Hepatocyte (in vitro differentiated cells): ENCODE measurements at regions not wholly inside any gene's neighbourhood (a gene's known extent, or its start where the extent isn't known, plus 50 kb on each side); places are given as distances from the start of the nearest gene placed in this dataset.

Experiments
- DNase-seq: peaks from one replicate; pipeline ENCODE4 v3.0.0-alpha.2; 2016; ENCODE audit warnings: low spot score
- H2AFZ ChIP-seq: fragments of 200-600 bp; sonication (generic); 2 replicates; pipeline ENCODE4 v1.6.0; 2016; ENCODE audit warnings: antibody characterized with exemption, mild to moderate bottlenecking
- H3K27ac ChIP-seq: fragments of 200-600 bp; sonication (generic); 2 replicates; pipeline ENCODE4 v1.5.1; 2016; ENCODE audit warnings: mild to moderate bottlenecking
- H3K27me3 ChIP-seq: fragments of 200-600 bp; sonication (generic); 2 replicates; pipeline ENCODE4 v1.6.1; 2016
- H3K36me3 ChIP-seq: fragments of 200-600 bp; sonication (generic); replicated peaks from 2 replicates; pipeline ENCODE4 v1.5.1; 2016; ENCODE audit warnings: low read depth; ENCODE audit not compliant: insufficient read depth
- H3K4me1 ChIP-seq: fragments of 200-600 bp; sonication (generic); 2 replicates; pipeline ENCODE4 v1.5.1; 2016; ENCODE audit warnings: mild to moderate bottlenecking, moderate library complexity; ENCODE audit not compliant: insufficient read depth
- H3K4me2 ChIP-seq: fragments of 200-600 bp; sonication (generic); 2 replicates; pipeline ENCODE4 v1.6.0; 2016
- H3K4me3 ChIP-seq: fragments of 200-600 bp; sonication (generic); 2 replicates; pipeline ENCODE4 v1.5.1; 2016; ENCODE audit warnings: mild to moderate bottlenecking
- H3K79me2 ChIP-seq: fragments of 200-600 bp; sonication (generic); 2 replicates; pipeline ENCODE4 v1.6.0; 2017; ENCODE audit warnings: mild to moderate bottlenecking
- H3K9me2 ChIP-seq: fragments of 200-600 bp; sonication (generic); replicated peaks from 2 replicates; pipeline ENCODE4 v1.6.0; 2017; ENCODE audit warnings: mild to moderate bottlenecking; ENCODE audit not compliant: insufficient read depth
- H3K9me3 ChIP-seq: fragments of 200-600 bp; sonication (generic); 2 replicates; pipeline ENCODE4 v1.5.1; 2016; ENCODE audit warnings: low read depth, mild to moderate bottlenecking
- H4K20me1 ChIP-seq: fragments of 200-600 bp; sonication (generic); 2 replicates; pipeline ENCODE4 v1.6.0; 2016; ENCODE audit warnings: mild to moderate bottlenecking; ENCODE audit not compliant: insufficient read depth, poor library complexity, severe bottlenecking
- CTCF ChIP-seq: fragments of 200-600 bp; sonication (generic); IDR thresholded peaks from 2 replicates; pipeline ENCODE4 v1.5.1; 2016; ENCODE audit warnings: antibody characterized with exemption, mild to moderate bottlenecking; ENCODE audit not compliant: poor library complexity
- EZH2 ChIP-seq: fragments of 200-600 bp; sonication (generic); IDR thresholded peaks from 2 replicates; pipeline ENCODE4 v1.6.1; 2016; ENCODE audit warnings: antibody characterized with exemption, mild to moderate bottlenecking, borderline replicate concordance
- EZH2phosphoT487 ChIP-seq: fragments of 200-600 bp; sonication (generic); IDR thresholded peaks from one replicate; pipeline ENCODE4 v1.6.1; 2018; ENCODE audit warnings: antibody characterized with exemption, mild to moderate bottlenecking, low read depth, moderate library complexity; ENCODE audit not compliant: unreplicated experiment, severe bottlenecking
- WGBS: methylation state at CpG from one replicate; pipeline ENCODE4 v1.1.6; 2016; ENCODE audit warnings: low lambda C conversion rate; ENCODE audit errors: missing lambda C conversion rate; 5-methylcytosine and 5-hydroxymethylcytosine counted together

- TF ChIP-seq EZH2 (no peak), EZH2phosphoT487 (no peak), CTCF (no peak)
- Histone ChIP-seq H3K27me3 (no peaks in the 10 kb centered on the region), H3K4me3 (no peak overlapping the region), H3K36me3 (no peaks in the 10 kb centered on the region), H3K4me1 (no peaks in the 10 kb centered on the region), H3K79me2 (no peaks in the 10 kb centered on the region), H3K9me2 (no peaks in the 10 kb centered on the region), H3K27ac (no peak overlapping the region), H3K4me2 (no peak overlapping the region), H3K9me3 (no peaks in the 10 kb centered on the region), H2AFZ (no peak overlapping the region), H4K20me1 (no peaks in the 10 kb centered on the region)
- DNase-seq: no peak
- 86% methylated on average over 3 of the region's 3 CpGs for WGBS
Measured at GRCh38 chr5:148927307-148927946, 101.0 kb downstream of the ADRB2 start.

GRCh38 chr5:148928141-148928540 lies 101.7 kb downstream of the ADRB2 start:
- Histone ChIP-seq H3K27me3 (no peaks in the 10 kb centered on the region), H2AFZ (no peak overlapping the region), H3K4me1 (no peaks in the 10 kb centered on the region), H3K36me3 (no peaks in the 10 kb centered on the region), H3K9me2 (no peaks in the 10 kb centered on the region), H3K79me2 (no peaks in the 10 kb centered on the region), H3K4me2 (no peak overlapping the region), H3K4me3 (no peak overlapping the region), H3K27ac (no peak overlapping the region), H3K9me3 (no peaks in the 10 kb centered on the region), H4K20me1 (no peaks in the 10 kb centered on the region)
- DNase-seq: no peak
- TF ChIP-seq EZH2 (no peak), EZH2phosphoT487 (no peak)

GRCh38 chr5:148931453-148932057 lies 105.1 kb downstream of the ADRB2 start:
- Histone ChIP-seq H4K20me1 (no peaks in the 10 kb centered on the region), H3K9me2 (no peaks in the 10 kb centered on the region), H2AFZ (no peak overlapping the region), H3K4me3 (no peak overlapping the region), H3K4me1 (no peaks in the 10 kb centered on the region), H3K4me2 (no peak overlapping the region), H3K79me2 (no peaks in the 10 kb centered on the region), H3K27me3 (no peaks in the 10 kb centered on the region), H3K36me3 (no peaks in the 10 kb centered on the region), H3K27ac (no peak overlapping the region), H3K9me3 (no peaks in the 10 kb centered on the region)
- no peak for TF ChIP-seq EZH2phosphoT487
- TF ChIP-seq EZH2: no peak
- no peak for TF ChIP-seq CTCF
- no peak for DNase-seq

GRCh38 chr5:148932355-148932935 lies 106.0 kb downstream of the ADRB2 start:
- no peak overlapping the region for H3K4me2 ChIP-seq
- H4K20me1 ChIP-seq: no peaks in the 10 kb centered on the region
- WGBS: 69% methylated on average over 4 of the region's 4 CpGs
- H2AFZ ChIP-seq: no peak overlapping the region
- TF ChIP-seq EZH2phosphoT487: no peak
- TF ChIP-seq CTCF: no peak
- TF ChIP-seq EZH2: no peak
- no peaks in the 10 kb centered on the region for H3K9me2 ChIP-seq
- H3K27me3 ChIP-seq: no peaks in the 10 kb centered on the region
- H3K79me2 ChIP-seq: no peaks in the 10 kb centered on the region
- no peaks in the 10 kb centered on the region for H3K4me1 ChIP-seq
- DNase-seq: no peak
- no peaks in the 10 kb centered on the region for H3K36me3 ChIP-seq
- no peak overlapping the region for H3K4me3 ChIP-seq
- H3K9me3 ChIP-seq: no peaks in the 10 kb centered on the region
- H3K27ac ChIP-seq: no peak overlapping the region
